Nephron progenitor cell (in vitro differentiated cells): ENCODE measurements at regions not wholly inside any gene's neighbourhood (a gene's known extent, or its start where the extent isn't known, plus 50 kb on each side); places are given as distances from the start of the nearest gene placed in this dataset.

Experiments used
- DNase-seq: peaks from one replicate; pipeline ENCODE4 v3.0.0; 2021
- H3K27ac Mint-ChIP-seq: 2 replicates; pipeline ENCODE4 v1.8.0; 2021; ENCODE audit warnings: mild to moderate bottlenecking, moderate library complexity, mixed read lengths
- H3K27me3 Mint-ChIP-seq: 2 replicates; pipeline ENCODE4 v1.8.0; 2021; ENCODE audit warnings: mild to moderate bottlenecking, low read depth, mixed read lengths; ENCODE audit not compliant: poor library complexity
- H3K36me3 Mint-ChIP-seq: 2 replicates; pipeline ENCODE4 v1.8.0; 2021; ENCODE audit warnings: low read depth, mixed read lengths
- H3K4me1 Mint-ChIP-seq: 2 replicates; pipeline ENCODE4 v1.8.0; 2021; ENCODE audit warnings: mixed read lengths
- H3K4me3 Mint-ChIP-seq: 2 replicates; pipeline ENCODE4 v1.8.0; 2021; ENCODE audit warnings: mild to moderate bottlenecking, moderate library complexity, mixed read lengths
- H3K9me3 Mint-ChIP-seq: 2 replicates; pipeline ENCODE4 v1.8.0; 2021; ENCODE audit warnings: mild to moderate bottlenecking, moderate library complexity, mixed read lengths
- TF ChIP-seq, protein P1 (sequence below): fragments of 200-600 bp; sonication (generic); IDR thresholded peaks from 2 replicates; pipeline ENCODE4 v1.5.0; 2021; ENCODE audit warnings: antibody characterized with exemption

DNA sequence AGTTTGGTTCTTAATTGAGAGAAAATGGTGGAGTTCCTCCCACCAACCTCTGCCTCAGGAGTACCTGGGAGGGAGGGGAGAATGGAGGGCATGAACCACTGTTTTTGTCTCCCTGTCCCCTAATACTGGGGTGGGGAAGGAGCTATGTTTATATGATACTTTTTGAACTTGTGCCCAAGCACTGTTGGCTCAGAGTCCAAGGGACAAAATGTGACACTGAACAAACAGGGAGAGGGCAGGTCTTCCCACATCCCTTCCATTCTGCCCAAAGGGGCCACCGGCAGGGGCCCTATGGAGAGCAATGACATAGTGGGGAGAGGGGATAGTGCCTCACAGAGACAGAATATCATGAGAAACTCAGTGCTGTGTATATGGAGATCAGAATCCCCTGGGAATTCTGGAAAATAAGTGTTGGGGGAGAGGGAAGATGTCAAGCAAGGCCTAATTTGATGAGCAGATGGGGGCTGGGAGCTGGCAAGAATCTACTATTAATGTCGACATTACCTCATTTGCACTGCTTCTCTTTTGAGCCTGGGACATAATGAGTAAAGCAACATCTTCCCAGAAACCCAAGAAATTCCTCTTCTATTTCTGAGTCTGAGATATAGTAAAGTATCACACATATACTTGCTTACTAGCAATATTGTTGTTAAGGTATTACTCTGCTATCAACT, 180.6 kb downstream of the CYP26A1 start:
- TF ChIP-seq, protein P1, sequence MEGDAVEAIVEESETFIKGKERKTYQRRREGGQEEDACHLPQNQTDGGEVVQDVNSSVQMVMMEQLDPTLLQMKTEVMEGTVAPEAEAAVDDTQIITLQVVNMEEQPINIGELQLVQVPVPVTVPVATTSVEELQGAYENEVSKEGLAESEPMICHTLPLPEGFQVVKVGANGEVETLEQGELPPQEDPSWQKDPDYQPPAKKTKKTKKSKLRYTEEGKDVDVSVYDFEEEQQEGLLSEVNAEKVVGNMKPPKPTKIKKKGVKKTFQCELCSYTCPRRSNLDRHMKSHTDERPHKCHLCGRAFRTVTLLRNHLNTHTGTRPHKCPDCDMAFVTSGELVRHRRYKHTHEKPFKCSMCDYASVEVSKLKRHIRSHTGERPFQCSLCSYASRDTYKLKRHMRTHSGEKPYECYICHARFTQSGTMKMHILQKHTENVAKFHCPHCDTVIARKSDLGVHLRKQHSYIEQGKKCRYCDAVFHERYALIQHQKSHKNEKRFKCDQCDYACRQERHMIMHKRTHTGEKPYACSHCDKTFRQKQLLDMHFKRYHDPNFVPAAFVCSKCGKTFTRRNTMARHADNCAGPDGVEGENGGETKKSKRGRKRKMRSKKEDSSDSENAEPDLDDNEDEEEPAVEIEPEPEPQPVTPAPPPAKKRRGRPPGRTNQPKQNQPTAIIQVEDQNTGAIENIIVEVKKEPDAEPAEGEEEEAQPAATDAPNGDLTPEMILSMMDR, result no peak
- Mint-ChIP-seq H3K4me1 (peaks cover 21% of the 10 kb centered on the region), H3K9me3 (no peaks in the 10 kb centered on the region), H3K27me3 (peaks cover 8% of the 10 kb centered on the region), H3K27ac (no peak overlapping the region), H3K36me3 (no peaks in the 10 kb centered on the region), H3K4me3 (no peak overlapping the region)
- DNase-seq, result no peak

DNA sequence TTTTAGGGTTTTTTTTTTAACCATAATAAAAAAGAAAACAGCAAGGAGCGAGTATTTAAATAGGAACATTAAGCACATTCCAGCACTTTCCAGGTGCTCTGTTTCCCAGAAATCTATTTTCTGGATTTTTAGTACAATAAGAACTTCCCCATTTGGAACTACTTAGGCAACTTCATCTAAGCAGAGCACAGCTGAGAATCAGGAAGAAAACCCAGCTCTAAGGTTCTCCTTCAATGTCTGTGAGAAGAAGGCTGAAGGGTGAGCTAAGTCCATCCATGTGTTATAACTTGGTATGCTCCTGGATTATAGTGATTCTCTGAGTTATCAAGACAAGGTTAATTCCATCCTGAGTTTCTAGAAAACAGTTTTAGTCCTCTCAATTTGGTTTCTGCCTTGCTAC, 181.9 kb downstream of the CYP26A1 start:
- H3K36me3 Mint-ChIP-seq, result no peaks in the 10 kb centered on the region
- H3K9me3 Mint-ChIP-seq, result no peaks in the 10 kb centered on the region
- H3K4me3 Mint-ChIP-seq, result no peak overlapping the region
- H3K4me1 Mint-ChIP-seq, result peaks cover 14% of the 10 kb centered on the region
- TF ChIP-seq, protein P1, result no peak
- DNase-seq, result no peak
- H3K27ac Mint-ChIP-seq, result no peak overlapping the region
- H3K27me3 Mint-ChIP-seq, result peaks cover under 1% of the 10 kb centered on the region
